ENCODE measurements at regions not wholly inside any gene's neighbourhood (a gene's known extent, or its start where the extent isn't known, plus 50 kb on each side); places are given as distances from the start of the nearest gene placed in this dataset.

GRCh38 chr1:168966217-168966616 is 140.3 kb upstream of the ATP1B1 start:
- TF ChIP-seq, protein P1, sequence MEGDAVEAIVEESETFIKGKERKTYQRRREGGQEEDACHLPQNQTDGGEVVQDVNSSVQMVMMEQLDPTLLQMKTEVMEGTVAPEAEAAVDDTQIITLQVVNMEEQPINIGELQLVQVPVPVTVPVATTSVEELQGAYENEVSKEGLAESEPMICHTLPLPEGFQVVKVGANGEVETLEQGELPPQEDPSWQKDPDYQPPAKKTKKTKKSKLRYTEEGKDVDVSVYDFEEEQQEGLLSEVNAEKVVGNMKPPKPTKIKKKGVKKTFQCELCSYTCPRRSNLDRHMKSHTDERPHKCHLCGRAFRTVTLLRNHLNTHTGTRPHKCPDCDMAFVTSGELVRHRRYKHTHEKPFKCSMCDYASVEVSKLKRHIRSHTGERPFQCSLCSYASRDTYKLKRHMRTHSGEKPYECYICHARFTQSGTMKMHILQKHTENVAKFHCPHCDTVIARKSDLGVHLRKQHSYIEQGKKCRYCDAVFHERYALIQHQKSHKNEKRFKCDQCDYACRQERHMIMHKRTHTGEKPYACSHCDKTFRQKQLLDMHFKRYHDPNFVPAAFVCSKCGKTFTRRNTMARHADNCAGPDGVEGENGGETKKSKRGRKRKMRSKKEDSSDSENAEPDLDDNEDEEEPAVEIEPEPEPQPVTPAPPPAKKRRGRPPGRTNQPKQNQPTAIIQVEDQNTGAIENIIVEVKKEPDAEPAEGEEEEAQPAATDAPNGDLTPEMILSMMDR (IDR thresholded peaks at IDR 0.05), result no peak
- TF ChIP-seq POLR2A (IDR thresholded peaks at IDR 0.05), result no peak

All from ovary (tissue), 3 donors.